Cardiac muscle cell (in vitro differentiated cells and primary cell): ENCODE measurements at regions not wholly inside any gene's neighbourhood (a gene's known extent, or its start where the extent isn't known, plus 50 kb on each side); places are given as distances from the start of the nearest gene placed in this dataset.

Experiments
- DNase-seq, 2 donors: peaks; one replicate each; pipeline versions ENCODE4 v3.0.0 to v3.0.0-alpha.2; 2010 to 2017; ENCODE audit warnings: low read depth in 1 of 2, low spot score in 1 of 2
- H3K27ac ChIP-seq: fragments of 200-600 bp; sonication (generic); 2 replicates; pipeline ENCODE4 v1.5.1; 2016
- H3K27me3 ChIP-seq: fragments of 200-600 bp; sonication (generic); 2 replicates; pipeline ENCODE4 v1.6.0; 2016; ENCODE audit warnings: control low read depth
- H3K36me3 ChIP-seq: fragments of 200-600 bp; sonication (generic); 2 replicates; pipeline ENCODE4 v1.5.1; 2016; ENCODE audit warnings: control low read depth
- H3K4me1 ChIP-seq: fragments of 200-600 bp; sonication (generic); 2 replicates; pipeline ENCODE4 v1.8.1; 2017; ENCODE audit warnings: low read depth, mild to moderate bottlenecking, mixed run types
- H3K4me3 ChIP-seq: fragments of 200-600 bp; sonication (generic); 2 replicates; pipeline ENCODE4 v1.5.1; 2016; ENCODE audit warnings: mild to moderate bottlenecking
- H3K9me3 ChIP-seq: fragments of 200-600 bp; sonication (generic); 2 replicates; pipeline ENCODE4 v1.5.1; 2017; ENCODE audit warnings: low read depth, mild to moderate bottlenecking, control low read depth
- CTCF ChIP-seq: IDR thresholded peaks from 2 replicates; pipeline ENCODE4 v1.5.1; 2012; ENCODE audit warnings: low read depth, mild to moderate bottlenecking, low read length

GRCh38 chr12:110794623-110795280 is 52.0 kb upstream of the CCDC63 start:
- no peaks in the 10 kb centered on the region for H3K36me3 ChIP-seq
- peak in 1 of 2 donors; percentile 59 for DNase-seq
- no peaks in the 10 kb centered on the region for H3K27me3 ChIP-seq
- H3K27ac ChIP-seq, result no peak overlapping the region
- H3K4me1 ChIP-seq, result no peaks in the 10 kb centered on the region
- no peak for TF ChIP-seq CTCF
- H3K9me3 ChIP-seq, result no peaks in the 10 kb centered on the region
- H3K4me3 ChIP-seq, result no peak overlapping the region

- Histone ChIP-seq H3K4me1 (no peaks in the 10 kb centered on the region), H3K27me3 (no peaks in the 10 kb centered on the region), H3K27ac (no peak overlapping the region), H3K9me3 (no peaks in the 10 kb centered on the region), H3K4me3 (no peak overlapping the region), H3K36me3 (no peaks in the 10 kb centered on the region)
- DNase-seq, result no peak
- no peak for TF ChIP-seq CTCF
These were observed 49.8 kb upstream of the CCDC63 start for GRCh38 chr12:110796952-110797351.
